Stimulated activated naive B cell treated with anti-CD40 and anti-IgM and Interleukin-4, amounts not matched to agents 10 μg/mL and 1 μg/mL and 100 μg/mL, for 72 hours (primary cell): ENCODE measurements at regions not wholly inside any gene's neighbourhood (a gene's known extent, or its start where the extent isn't known, plus 50 kb on each side); places are given as distances from the start of the nearest gene placed in this dataset.
"Not testable (repeated sequence)": the region's sequence is repeated elsewhere in the genome, so short reads cannot be mapped to it uniquely, and the experiment has no call there.

Source experiments
- ATAC-seq, 2 donors: fragments of 150-1000 bp; cut with Tn5 transposase; replicated peaks; 2 replicates each; pipeline ENCODE4 v1.10.0; 2021; ENCODE audit warnings: moderate library complexity in 1 of 2
- DNase-seq: peaks from one replicate; pipeline ENCODE4 v3.0.0; 2021
- H3K27ac Mint-ChIP-seq: one replicate; pipeline ENCODE4 v1.8.0; 2022; ENCODE audit warnings: mild to moderate bottlenecking, mixed read lengths
- H3K27me3 Mint-ChIP-seq, 2 donors: one replicate each; pipeline ENCODE4 v1.8.0; 2022; ENCODE audit warnings: mixed read lengths in 2 of 2
- H3K36me3 Mint-ChIP-seq, 2 donors: one replicate each; pipeline ENCODE4 v1.8.0; 2022; ENCODE audit warnings: mixed read lengths in 2 of 2, mild to moderate bottlenecking in 1 of 2
- H3K4me1 Mint-ChIP-seq, 2 donors: one replicate each; pipeline ENCODE4 v1.8.0; 2022; ENCODE audit warnings: mixed read lengths in 2 of 2, mild to moderate bottlenecking in 1 of 2
- H3K4me3 Mint-ChIP-seq, 2 donors: one replicate each; pipeline ENCODE4 v1.8.0; 2022; ENCODE audit warnings: mild to moderate bottlenecking in 2 of 2, mixed read lengths in 2 of 2, moderate library complexity in 1 of 2
- H3K9me3 Mint-ChIP-seq, 2 donors: one replicate each; pipeline ENCODE4 v1.8.0; 2022; ENCODE audit warnings: mixed read lengths in 2 of 2, mild to moderate bottlenecking in 1 of 2

DNA sequence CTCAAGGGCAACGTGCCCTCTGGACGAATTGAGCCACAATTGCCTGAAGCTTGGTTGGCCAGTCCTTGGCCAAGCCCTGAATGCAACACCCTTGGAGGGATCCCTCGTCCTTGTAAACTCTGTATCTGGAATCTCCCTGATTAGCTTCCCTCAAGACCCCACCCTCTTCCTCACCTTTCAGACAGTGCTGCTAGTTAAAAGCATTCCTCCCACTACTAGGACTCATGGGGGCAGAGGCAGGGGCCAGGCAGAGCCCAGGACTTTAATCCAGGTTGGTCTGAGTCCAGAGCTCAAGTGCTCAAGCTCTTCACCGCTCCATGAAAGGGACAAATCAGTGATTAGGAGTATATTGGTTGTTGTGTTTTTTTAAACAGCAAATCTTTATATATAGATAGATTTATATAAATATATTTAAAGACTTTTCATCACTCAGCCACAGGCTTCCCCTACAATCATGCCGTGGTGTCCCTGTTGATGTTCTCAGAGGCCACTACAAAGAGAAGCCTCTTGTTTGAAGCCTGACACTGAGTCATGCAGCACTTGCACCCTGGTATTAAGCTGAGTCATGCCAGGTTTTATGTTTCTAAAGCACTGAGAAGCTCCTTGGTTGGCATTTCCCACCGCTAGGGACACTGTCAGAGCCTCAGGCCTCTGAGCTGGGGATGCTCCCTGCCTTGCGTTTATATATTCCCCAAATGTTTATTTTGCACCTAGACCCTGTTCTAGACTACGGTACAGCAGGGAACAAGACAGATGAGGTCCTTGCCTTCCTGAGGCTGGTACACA is 53.8 kb upstream of the GSC start:
- peaks cover 3 to 14% of the 10 kb centered on the region in 2 donors for H3K9me3 Mint-ChIP-seq
- no peak overlapping the region for H3K27ac Mint-ChIP-seq
- H3K4me3 Mint-ChIP-seq, result no peak overlapping the region
- peaks cover 0 to 3% of the 10 kb centered on the region in 2 donors for H3K36me3 Mint-ChIP-seq
- DNase-seq, result no peak
- no peak for ATAC-seq
- peaks cover 14 to 16% of the 10 kb centered on the region in 2 donors for H3K27me3 Mint-ChIP-seq
- no peaks in the 10 kb centered on the region for H3K4me1 Mint-ChIP-seq

DNA sequence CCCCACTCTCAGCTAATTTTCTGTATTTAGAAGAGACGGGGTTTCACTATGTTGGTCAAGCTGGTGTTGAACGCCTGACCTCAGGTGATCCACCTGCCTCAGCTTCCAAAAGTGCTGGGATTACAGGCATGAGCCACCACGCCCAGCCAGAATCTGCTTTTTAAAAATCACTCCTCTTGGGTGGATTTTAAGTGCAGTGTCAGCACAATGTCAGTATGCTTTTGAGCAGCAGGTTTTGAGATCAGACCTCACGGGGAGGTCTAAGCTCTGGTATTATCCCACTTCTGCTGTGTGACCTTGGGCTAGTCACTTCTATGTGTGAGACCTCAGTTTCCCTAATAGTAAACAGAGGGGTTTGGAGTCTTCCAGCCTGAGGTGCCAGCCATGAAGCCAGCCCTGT is 51.8 kb upstream of the GSC start:
- H3K9me3 Mint-ChIP-seq, result peaks cover 3 to 14% of the 10 kb centered on the region in 2 donors
- peaks cover 14 to 16% of the 10 kb centered on the region in 2 donors for H3K27me3 Mint-ChIP-seq

DNA sequence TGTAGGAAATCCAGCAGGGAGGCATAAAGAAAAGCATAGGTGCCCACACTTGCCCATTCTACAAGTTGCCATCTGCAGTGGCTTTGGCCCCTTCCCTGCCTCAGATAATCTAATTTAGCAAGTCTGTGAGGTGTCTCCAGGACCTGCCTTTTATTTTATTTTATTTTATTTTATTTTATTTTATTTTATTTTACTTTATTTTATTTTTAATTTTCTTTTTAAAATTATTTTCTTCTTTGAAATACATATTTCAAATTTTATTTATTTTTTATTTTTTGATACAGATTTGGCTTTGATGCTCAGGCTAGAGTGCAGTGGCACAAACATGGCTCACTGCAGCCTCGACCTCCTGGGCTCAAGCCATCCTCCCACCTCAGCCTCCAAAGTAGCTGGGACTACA is 51.0 kb upstream of the GSC start:
- not testable (repeated sequence) for H3K4me1 Mint-ChIP-seq, ATAC-seq

More for the DNA sequence above, 51.8 kb upstream of the GSC start:
- H3K4me3 Mint-ChIP-seq, result no peak overlapping the region
- H3K4me1 Mint-ChIP-seq, result no peaks in the 10 kb centered on the region
- DNase-seq (no peak), ATAC-seq (no peak)
- H3K36me3 Mint-ChIP-seq, result peaks cover 0 to 3% of the 10 kb centered on the region in 2 donors
- H3K27ac Mint-ChIP-seq, result no peak overlapping the region

More for the DNA sequence above, 51.0 kb upstream of the GSC start:
- Mint-ChIP-seq H3K27me3 (peaks cover 14 to 16% of the 10 kb centered on the region in 2 donors), H3K9me3 (peaks cover 3 to 12% of the 10 kb centered on the region in 2 donors)
- H3K27ac Mint-ChIP-seq, H3K4me3 Mint-ChIP-seq, DNase-seq, H3K36me3 Mint-ChIP-seq: not testable (repeated sequence)
